ENCODE measurements at regions not wholly inside any gene's neighbourhood (a gene's known extent, or its start where the extent isn't known, plus 50 kb on each side); places are given as distances from the start of the nearest gene placed in this dataset.

GRCh38 chr10:29067161-29067560 lies 221.7 kb upstream of the LYZL1 start:
- TF ChIP-seq SUZ12 (IDR thresholded peaks at IDR 0.05; ENCODE audit: extremely low read depth, insufficient read depth, insufficient read length) (no peak), YY1 (IDR thresholded peaks at IDR 0.05; ENCODE audit: insufficient read depth, insufficient read length) (no peak)
